Stimulated activated CD4-positive, alpha-beta T cell treated with anti-CD3 and anti-CD28 coated beads, Interleukin-2, amount 100 ng/mL, for 48 hours (primary cell): ENCODE measurements at regions not wholly inside any gene's neighbourhood (a gene's known extent, or its start where the extent isn't known, plus 50 kb on each side); places are given as distances from the start of the nearest gene placed in this dataset.

ENCODE experiments used
- DNase-seq, 2 donors: peaks; one replicate each; pipeline ENCODE4 v3.0.0-alpha.2; 2020

- DNase-seq: no peak
Measured at GRCh38 chr6:95364016-95364604, 213.2 kb upstream of the MANEA start.

GRCh38 chr6:95365454-95365853, 211.9 kb upstream of the MANEA start:
- no peak for DNase-seq

- DNase-seq: no peak
Measured at GRCh38 chr6:95366414-95366813, 210.9 kb upstream of the MANEA start.

GRCh38 chr6:95383878-95384277, 193.5 kb upstream of the MANEA start:
- no peak for DNase-seq

- DNase-seq: no peak
Measured at GRCh38 chr6:95384988-95385387, 192.3 kb upstream of the MANEA start.

- no peak for DNase-seq
Measured at GRCh38 chr6:95387845-95388244, 189.5 kb upstream of the MANEA start.

- DNase-seq: no peak
Measured at GRCh38 chr6:95404777-95405176, 172.6 kb upstream of the MANEA start.

GRCh38 chr6:95408111-95408510, 169.2 kb upstream of the MANEA start:
- DNase-seq: no peak

- no peak for DNase-seq
Measured at GRCh38 chr6:95410168-95410567, 167.2 kb upstream of the MANEA start.

- no peak for DNase-seq
Measured at GRCh38 chr6:95413789-95414188, 163.5 kb upstream of the MANEA start.

- DNase-seq: no peak
Measured at GRCh38 chr6:95417856-95418255, 159.5 kb upstream of the MANEA start.

- no peak for DNase-seq
Measured at GRCh38 chr6:95420792-95421191, 156.5 kb upstream of the MANEA start.

- DNase-seq: no peak
Measured at GRCh38 chr6:95423331-95423730, 154.0 kb upstream of the MANEA start.

- peak; percentile 27 to 42 for DNase-seq
Measured at GRCh38 chr6:95431637-95432228, 145.6 kb upstream of the MANEA start.

GRCh38 chr6:95439741-95440140, 137.6 kb upstream of the MANEA start:
- no peak for DNase-seq

GRCh38 chr6:95448208-95448607, 129.1 kb upstream of the MANEA start:
- DNase-seq: no peak

GRCh38 chr6:95469511-95469910, 107.8 kb upstream of the MANEA start:
- DNase-seq: no peak

GRCh38 chr6:95478941-95479340, 98.4 kb upstream of the MANEA start:
- DNase-seq: no peak

- no peak for DNase-seq
Measured at GRCh38 chr6:95487817-95488216, 89.5 kb upstream of the MANEA start.

- DNase-seq: no peak
Measured at GRCh38 chr6:95489185-95489863, 88.0 kb upstream of the MANEA start.

- no peak for DNase-seq
Measured at GRCh38 chr6:95496769-95497426, 80.4 kb upstream of the MANEA start.

- DNase-seq: no peak
Measured at GRCh38 chr6:95501032-95501904, 76.1 kb upstream of the MANEA start.

- DNase-seq: no peak
Measured at GRCh38 chr6:95503568-95503967, 73.8 kb upstream of the MANEA start.
